ENCODE measurements at regions not wholly inside any gene's neighbourhood (a gene's known extent, or its start where the extent isn't known, plus 50 kb on each side); places are given as distances from the start of the nearest gene placed in this dataset.

DNA sequence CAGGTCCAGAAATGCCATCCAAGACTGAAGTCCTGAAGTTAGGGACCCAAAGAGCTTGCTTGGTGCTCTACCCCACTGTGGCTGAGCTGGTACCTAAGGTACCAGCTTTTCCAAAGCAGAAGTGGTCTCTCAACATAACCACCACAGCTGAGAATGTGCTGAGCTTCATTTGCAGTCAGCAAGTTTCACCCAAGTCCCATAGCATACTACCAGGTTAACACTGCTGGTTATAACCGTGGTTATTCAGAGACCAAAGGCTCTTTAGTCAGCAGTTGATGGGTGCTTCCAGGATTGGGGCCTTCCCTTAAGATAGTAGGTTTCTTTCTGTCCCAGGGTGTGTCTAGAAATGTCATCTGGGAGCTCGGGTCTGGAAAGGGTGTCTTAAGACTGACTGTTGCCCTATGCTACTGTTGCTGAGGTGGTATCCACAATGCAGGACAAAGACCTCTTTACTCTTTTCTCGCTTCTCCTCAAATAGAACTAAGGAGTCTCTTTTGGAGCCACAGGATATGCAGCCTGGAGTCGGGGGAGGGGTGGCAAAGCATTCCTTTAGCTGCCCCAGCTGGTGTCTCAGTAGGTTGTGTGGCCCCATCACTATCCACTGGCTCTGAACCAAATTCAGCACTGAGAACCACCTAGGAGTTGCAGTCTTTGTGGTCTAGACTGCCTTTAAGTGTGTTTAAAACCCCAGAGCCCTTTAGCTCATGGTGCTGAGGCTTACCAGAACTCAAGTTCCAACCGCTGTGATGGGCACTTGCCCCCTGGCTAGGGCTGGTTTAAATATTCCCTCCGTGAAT, 354.9 kb upstream of the SEMA3C start:
- intact Hi-C loops (cut with micrococcal nuclease; ENCODE audit: unreplicated experiment) (no loop called here), in situ Hi-C loops (cut with HindIII; ENCODE audit: extremely low pct_ligation_motif_present, low pct_unique_long_range_greater_than_20kb) (no loop called here)
- ATAC-seq: no peak
- ChIA-PET POLR2A (no interaction called here), CTCF (ENCODE audit: low intra/inter-chr PET ratio, low total read pairs) (no interaction called here)
- H4K20me1 ChIP-seq (ENCODE audit: insufficient read depth, low read length): no peaks in the 10 kb centered on the region
- no peak for FAIRE-seq
- no peak overlapping the region for H3K4me2 ChIP-seq (ENCODE audit: low read depth, low read length)
- no peak overlapping the region for H3K4me3 ChIP-seq (replicated peaks in 1 of 3; ENCODE audit: insufficient read depth in 1 of 3, low read depth in 2 of 3, low read length in 3 of 3)
- no peak overlapping the region for H3K9ac ChIP-seq (ENCODE audit: insufficient read depth, low read depth, low read length)
- TF ChIP-seq ZNF253 (CRISPR knock-in tag; IDR thresholded peaks at IDR 0.05; ENCODE audit: borderline replicate concordance) (no peak), KLF15 (CRISPR knock-in tag; IDR thresholded peaks at IDR 0.05; ENCODE audit: borderline replicate concordance) (no peak), ZBTB38 (CRISPR knock-in tag; IDR thresholded peaks at IDR 0.05) (no peak), ZNF264 (CRISPR knock-in tag; IDR thresholded peaks at IDR 0.05) (no peak), ZMYM3 (CRISPR knock-in tag; IDR thresholded peaks at IDR 0.05) (no peak), TGIF2 (CRISPR knock-in tag; IDR thresholded peaks at IDR 0.05) (no peak)
- TF ChIP-seq, protein P1, sequence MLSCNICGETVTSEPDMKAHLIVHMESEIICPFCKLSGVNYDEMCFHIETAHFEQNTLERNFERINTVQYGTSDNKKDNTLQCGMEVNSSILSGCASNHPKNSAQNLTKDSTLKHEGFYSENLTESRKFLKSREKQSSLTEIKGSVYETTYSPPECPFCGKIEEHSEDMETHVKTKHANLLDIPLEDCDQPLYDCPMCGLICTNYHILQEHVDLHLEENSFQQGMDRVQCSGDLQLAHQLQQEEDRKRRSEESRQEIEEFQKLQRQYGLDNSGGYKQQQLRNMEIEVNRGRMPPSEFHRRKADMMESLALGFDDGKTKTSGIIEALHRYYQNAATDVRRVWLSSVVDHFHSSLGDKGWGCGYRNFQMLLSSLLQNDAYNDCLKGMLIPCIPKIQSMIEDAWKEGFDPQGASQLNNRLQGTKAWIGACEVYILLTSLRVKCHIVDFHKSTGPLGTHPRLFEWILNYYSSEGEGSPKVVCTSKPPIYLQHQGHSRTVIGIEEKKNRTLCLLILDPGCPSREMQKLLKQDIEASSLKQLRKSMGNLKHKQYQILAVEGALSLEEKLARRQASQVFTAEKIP (CRISPR knock-in tag; IDR thresholded peaks at IDR 0.05; ENCODE audit: borderline replicate concordance): no peak
- TF ChIP-seq, protein P2, sequence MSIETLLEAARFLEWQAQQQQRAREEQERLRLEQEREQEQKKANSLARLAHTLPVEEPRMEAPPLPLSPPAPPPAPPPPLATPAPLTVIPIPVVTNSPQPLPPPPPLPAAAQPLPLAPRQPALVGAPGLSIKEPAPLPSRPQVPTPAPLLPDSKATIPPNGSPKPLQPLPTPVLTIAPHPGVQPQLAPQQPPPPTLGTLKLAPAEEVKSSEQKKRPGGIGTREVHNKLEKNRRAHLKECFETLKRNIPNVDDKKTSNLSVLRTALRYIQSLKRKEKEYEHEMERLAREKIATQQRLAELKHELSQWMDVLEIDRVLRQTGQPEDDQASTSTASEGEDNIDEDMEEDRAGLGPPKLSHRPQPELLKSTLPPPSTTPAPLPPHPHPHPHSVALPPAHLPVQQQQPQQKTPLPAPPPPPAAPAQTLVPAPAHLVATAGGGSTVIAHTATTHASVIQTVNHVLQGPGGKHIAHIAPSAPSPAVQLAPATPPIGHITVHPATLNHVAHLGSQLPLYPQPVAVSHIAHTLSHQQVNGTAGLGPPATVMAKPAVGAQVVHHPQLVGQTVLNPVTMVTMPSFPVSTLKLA (IDR thresholded peaks at IDR 0.05): no peak
- H3K4me1 ChIP-seq (ENCODE audit: insufficient read depth, low read length): no peaks in the 10 kb centered on the region
- no peaks in the 10 kb centered on the region for H3K79me2 ChIP-seq (ENCODE audit: insufficient read depth, low read length)
- no peaks in the 10 kb centered on the region for H3K9me3 ChIP-seq (ENCODE audit: low read length)
- no peak for DNase-seq (ENCODE audit: low spot score)
- H3K27ac ChIP-seq (ENCODE audit: extremely low read length, insufficient read depth, low read length): no peak overlapping the region
- H2AFZ ChIP-seq (ENCODE audit: low read length): no peak overlapping the region
- WGBS (ENCODE audit: low lambda C conversion rate): 0% methylated on average over 4 of the region's 6 CpGs
- H3K27me3 ChIP-seq (ENCODE audit: control insufficient read depth in 1 of 2, insufficient read depth in 2 of 2, low read length in 2 of 2): no peaks in the 10 kb centered on the region
- no TSS peak for BruUV-seq (replicated peaks)
- no peaks in the 10 kb centered on the region for H3K36me3 ChIP-seq (replicated peaks in 1 of 2; ENCODE audit: control insufficient read depth in 1 of 2, insufficient read depth in 2 of 2, low read length in 2 of 2)

Data from HepG2 (cell line).